HEK293T (cell line): ENCODE measurements at regions not wholly inside any gene's neighbourhood (a gene's known extent, or its start where the extent isn't known, plus 50 kb on each side); places are given as distances from the start of the nearest gene placed in this dataset.

Experiments used
- ELF4 ChIP-seq: fragments of 450-650 bp; IDR thresholded peaks from 2 replicates; pipeline ENCODE4 v1.6.1; 2017; ENCODE audit warnings: antibody characterized with exemption
- FOXA1 ChIP-seq: fragments of 450-650 bp; IDR thresholded peaks from 2 replicates; pipeline ENCODE4 v1.6.1; 2016; ENCODE audit warnings: mild to moderate bottlenecking
- FOXM1 ChIP-seq: fragments of 450-650 bp; IDR thresholded peaks from 2 replicates; pipeline ENCODE4 v1.6.1; 2017; ENCODE audit warnings: mild to moderate bottlenecking, borderline replicate concordance
- HDGF ChIP-seq: fragments of 450-650 bp; IDR thresholded peaks from 2 replicates; pipeline ENCODE4 v1.6.1; 2017; ENCODE audit warnings: antibody characterized with exemption, borderline replicate concordance
- SUZ12 ChIP-seq: fragments of 450-650 bp; IDR thresholded peaks from 2 replicates; pipeline ENCODE4 v1.6.1; 2016; ENCODE audit warnings: mild to moderate bottlenecking
- ZNF384 ChIP-seq: fragments of 450-650 bp; IDR thresholded peaks from 2 replicates; pipeline ENCODE4 v1.6.1; 2016

DNA sequence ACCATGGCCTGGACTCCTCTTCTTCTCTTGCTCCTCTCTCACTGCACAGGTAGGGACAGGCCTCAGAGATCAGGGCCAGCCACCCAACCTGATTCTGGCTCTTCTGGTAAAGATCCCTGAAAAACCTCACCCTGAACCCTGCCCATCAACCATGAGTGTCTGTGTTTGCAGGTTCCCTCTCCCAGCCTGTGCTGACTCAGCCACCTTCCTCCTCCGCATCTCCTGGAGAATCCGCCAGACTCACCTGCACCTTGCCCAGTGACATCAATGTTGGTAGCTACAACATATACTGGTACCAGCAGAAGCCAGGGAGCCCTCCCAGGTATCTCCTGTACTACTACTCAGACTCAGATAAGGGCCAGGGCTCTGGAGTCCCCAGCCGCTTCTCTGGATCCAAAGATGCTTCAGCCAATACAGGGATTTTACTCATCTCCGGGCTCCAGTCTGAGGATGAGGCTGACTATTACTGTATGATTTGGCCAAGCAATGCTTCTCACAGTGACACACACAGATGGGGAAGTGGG lies 80.9 kb downstream of the ZNF280B start:
- no peak for TF ChIP-seq FOXA1
- no peak for TF ChIP-seq HDGF
- no peak for TF ChIP-seq FOXM1
- TF ChIP-seq ZNF384 = no peak
- no peak for TF ChIP-seq SUZ12
- TF ChIP-seq ELF4 = no peak
